ENCODE measurements at regions not wholly inside any gene's neighbourhood (a gene's known extent, or its start where the extent isn't known, plus 50 kb on each side); places are given as distances from the start of the nearest gene placed in this dataset.
"Not testable (repeated sequence)": the region's sequence is repeated elsewhere in the genome, so short reads cannot be mapped to it uniquely, and the experiment has no call there.

DNA sequence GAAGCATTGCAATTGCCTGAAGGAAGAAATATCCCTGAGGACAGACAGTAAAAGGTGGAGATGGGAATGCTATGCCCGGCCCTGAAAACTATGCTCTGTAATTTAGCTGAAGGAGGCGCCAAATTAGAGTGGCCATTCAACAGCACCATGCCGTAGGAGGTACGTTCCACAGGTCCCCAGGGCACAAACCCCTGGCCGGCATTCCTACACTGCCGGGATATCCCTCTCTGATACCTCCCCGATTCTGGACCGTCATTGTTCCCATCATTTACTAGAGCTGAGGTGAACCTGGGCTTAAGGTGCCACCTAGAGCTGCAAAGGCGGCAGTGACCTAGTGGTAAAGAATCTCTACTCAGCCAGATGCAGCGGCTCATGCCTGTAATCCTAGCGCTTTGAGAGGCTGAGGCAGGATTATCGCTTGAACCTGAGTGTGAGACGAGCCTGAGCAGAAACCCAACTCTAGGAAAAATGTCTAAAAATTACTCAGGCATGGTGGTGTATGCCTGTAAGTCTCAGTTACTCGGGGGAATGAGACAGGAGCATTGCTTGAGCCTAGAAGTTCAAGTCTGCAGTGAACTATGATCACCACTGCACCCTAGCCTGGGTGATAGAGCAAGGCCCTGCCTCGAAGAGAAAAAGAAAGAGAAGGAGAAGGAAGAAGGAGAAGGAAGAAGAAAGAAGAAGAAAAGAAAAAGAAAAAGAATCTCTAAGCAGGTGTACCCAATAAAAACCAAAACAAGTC, 53.0 kb upstream of the TNKS2 start:
- no peak for DNase-seq (ENCODE audit: extremely low read depth, low read depth, low spot score)

DNA sequence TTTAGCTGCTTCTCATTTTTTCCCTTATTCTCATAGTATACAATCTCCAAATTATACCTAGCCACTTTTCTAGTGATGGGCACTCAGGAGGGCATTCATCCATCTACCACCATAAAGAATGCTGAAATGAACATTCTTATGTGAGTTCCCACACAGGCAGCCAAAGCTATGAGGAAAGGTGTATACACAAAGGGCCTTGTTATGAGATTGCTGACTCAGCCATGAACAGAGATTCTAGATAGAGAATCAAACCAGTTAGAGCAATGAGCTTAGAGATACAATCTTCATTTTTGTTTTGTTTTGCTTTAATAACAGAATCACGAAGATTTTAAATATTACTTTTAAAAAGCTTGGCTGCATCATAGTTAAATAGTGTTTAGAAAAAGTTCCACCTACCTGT, 54.8 kb upstream of the TNKS2 start:
- DNase-seq (ENCODE audit: extremely low read depth, low read depth, low spot score), result no peak

DNA sequence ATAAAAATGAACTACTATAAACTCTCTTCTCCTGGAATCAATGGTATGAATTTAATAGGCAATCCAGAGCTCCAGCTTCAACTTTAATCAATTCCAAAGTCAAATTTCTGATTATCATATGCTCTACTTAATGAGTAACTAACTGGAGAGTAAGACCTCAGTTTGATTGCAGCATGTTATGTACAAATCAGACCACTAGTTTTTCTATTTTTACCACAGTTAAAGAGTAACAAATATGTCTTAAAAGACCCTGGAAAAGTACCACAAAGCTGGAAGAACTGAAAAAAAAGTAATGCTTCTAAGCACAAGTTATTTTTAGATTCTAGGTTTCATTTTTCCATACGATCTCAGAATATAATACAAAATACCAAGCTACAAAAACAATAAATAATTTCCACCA, 56.0 kb upstream of the TNKS2 start:
- no peak for DNase-seq (ENCODE audit: extremely low read depth, low read depth, low spot score)

DNA sequence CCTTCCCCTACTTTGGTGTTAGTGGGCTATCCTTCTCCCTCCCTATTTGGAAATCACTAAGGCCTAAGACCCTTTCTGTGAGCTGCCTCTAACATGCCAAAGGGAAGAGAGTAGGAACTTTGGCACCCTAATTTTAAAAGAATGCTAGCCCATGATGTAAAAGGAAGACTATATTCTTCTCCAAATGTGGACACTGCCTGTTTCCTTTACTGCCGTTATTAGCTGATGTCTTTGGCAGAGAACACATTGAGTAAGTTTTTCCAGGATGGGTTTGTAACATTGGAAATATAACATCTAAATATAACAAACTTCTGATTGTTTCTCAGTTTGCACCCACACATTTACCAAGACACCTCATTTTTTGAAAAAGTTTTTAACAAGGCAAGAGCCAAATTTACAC, 56.9 kb upstream of the TNKS2 start:
- no peak for DNase-seq (ENCODE audit: extremely low read depth, low read depth, low spot score)

DNA sequence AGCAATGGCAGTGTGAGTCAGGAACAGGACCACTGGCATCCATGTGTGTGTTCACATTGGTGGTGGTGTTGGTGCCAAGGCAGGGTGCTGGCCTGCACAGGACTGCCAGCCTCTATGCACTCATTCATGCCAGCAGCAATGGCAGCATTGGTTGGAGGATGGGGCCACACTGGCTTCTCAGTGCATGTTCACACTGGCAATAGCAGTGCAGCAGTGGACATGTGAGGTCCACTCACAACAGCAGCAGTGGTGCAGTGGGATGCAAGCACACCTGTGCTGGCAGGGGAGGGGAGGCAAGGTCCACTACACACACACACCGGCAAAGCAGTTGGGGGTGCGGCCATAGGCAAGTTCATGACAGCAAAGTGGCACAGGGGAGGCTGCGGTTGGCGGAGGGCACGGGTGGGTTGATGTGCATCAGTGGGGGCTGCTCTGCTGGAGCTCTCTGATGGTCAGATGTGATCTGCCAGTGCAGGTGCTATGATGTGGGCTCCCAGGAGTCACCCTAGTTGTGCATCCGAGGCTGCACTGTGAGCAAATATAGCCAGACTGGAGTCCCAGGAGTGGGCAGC, 57.8 kb upstream of the TNKS2 start:
- DNase-seq (ENCODE audit: extremely low read depth, low read depth, low spot score), result no peak

DNA sequence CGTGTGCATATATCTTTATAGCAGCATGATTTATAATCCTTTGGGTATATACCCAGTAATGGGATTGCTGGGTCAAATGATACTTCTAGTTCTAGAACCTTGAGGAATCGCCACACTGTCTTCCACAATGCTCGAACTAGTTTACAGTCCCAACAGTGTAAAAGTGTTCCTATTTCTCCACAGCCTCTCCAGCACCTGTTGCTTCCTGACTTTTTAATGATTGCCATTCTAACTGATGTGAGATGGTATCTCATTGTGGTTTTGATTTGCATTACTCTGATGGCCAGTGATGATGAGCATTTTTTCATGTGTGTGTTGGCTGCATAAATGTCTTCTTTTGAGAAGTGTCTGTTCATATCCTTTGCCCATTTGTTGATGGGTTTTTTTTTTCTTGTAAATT, 66.0 kb upstream of the TNKS2 start:
- not testable (repeated sequence) for DNase-seq (ENCODE audit: extremely low read depth, low read depth, low spot score)

DNA sequence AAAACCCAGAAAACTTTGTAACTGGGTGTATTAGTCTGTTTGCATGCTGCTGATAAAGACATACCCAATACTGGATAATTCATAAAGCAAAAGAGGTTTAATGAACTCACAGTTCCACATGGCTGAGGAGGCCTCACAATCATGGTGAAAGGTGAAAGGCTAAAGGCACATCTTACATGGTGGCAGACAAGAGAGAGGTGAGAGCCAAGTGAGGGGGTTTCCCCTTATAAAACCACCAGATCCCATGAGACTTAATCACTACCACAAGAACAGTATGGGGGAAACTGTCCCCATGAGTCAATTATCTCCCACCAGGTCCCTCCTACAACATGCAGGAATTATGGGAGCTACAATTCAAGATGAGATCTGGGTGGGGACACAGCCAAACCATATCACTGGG, 68.9 kb upstream of the TNKS2 start:
- not testable (repeated sequence) for DNase-seq (ENCODE audit: extremely low read depth, low read depth, low spot score)

DNA sequence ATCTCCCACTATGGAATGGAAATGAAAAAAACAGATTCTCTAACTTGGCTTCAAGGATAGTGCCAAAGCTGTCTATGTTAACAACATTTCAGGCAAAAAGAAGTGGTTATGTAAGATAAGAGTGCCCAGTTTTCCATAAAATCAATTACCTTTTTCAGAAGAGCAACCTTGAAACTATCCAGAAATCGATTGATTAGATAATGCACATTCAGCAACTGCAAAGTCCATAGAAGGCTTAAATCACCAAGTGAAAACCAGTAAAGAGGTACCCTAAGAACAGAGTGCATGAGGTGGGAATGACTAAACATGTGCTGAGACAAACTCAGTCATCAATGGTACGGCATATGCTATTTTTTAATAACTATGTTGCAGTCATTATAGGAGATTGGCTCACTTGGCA, 71.9 kb upstream of the TNKS2 start:
- no peak for DNase-seq (ENCODE audit: extremely low read depth, low read depth, low spot score)

DNA sequence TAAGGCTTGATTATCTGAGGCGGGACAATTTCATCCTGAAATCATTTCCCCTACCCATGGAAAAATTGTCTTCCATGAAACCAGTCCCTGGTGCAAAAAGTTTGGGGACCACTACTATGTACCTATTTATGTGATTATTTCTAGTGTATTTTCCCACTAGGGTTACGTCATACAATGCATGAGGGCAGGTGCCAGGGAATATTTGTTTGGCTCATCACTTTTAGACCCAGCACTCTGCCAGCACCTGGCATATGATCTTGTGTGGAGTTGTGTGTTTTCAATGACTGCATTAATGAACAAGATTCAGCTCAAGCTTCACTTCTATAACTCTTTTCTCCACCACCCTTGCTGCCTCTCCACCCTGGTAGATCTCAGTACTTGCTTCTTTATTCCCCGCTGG, 73.3 kb upstream of the TNKS2 start:
- DNase-seq (ENCODE audit: extremely low read depth, low read depth, low spot score), result no peak

DNA sequence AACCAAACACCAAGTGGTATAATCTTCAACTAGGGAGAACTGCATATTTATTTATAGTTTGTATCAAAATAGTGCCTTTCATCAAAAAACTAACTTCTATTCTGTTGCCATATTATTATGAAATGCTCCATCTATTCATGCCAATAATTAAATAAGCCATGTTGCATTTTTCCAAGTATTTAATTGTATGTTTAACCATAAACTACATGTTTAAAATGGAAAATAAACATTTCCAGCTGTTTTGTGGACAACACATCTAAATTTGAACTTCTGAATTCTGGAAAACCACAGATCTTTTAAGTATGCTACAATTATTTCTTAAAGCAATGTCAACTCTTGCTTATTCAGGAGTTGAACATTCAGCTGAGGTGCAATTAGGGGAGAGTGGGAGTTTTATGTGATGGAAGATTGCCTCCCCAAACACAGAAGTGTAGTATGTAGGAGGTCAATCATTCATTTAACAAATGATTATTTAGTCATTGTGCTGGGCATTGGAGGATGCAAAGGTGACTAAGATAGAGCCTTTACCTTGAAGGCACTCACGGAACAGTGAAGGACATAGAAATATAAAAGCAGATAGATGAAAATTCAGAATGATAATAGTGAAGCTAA, 80.7 kb upstream of the PPP1R3C start:
- DNase-seq (ENCODE audit: extremely low read depth, low read depth, low spot score), result no peak

DNA sequence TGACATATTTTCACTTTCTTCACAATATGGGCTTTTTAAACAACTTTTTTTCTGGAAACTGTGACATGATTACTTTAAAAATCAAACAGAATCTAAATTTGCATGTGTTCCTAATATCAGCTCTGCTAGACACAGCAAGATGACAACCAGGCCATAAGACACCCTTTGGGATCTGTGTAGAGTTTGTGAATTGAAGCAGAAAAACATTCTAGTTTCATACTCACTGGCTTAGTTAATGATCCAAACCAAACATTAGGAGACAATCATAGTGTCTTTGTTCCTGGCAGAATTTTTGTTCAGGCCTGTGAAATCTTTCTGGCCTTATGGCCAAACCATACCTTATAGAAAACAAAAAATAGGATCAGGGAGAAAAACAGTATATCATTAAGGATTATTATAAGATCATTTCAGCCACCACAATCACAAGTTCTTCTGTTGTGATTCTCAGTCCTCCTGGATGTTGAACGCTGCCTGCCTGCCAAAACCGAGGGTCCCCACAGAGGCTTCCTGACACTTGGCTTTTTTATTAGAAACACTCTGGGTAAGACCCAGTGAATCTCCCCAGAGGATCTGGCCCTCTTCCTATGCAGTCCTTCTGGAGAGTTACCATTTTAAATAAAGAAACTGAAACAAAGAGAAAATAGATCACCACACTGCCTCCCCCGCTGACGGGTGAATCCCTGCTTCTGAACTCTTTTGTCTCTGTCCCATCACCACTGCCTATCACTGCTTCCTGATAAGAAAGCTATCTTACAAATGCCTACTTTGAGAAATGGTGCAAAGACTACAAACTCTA, 79.2 kb upstream of the PPP1R3C start:
- DNase-seq (ENCODE audit: extremely low read depth, low read depth, low spot score), result no peak

DNA sequence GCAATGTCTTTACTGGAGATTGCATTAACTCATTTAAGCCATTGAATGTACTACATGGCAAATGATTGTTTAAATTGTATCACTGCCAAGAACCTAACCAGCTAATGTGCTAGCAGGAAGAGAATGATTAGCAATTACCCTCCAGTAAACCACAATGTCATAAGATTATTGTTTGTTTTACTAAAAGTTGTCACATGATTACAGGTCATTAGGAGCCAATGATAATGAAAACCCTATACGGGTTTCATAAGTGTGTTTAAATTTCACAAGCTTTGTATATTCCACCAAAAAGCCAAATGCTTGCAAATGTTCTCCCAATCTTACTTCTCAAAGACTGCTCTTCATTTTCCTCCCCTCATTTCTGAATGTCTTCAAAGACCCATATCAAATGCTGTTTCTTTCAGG, 76.5 kb upstream of the PPP1R3C start:
- no peak for DNase-seq (ENCODE audit: extremely low read depth, low read depth, low spot score)

DNA sequence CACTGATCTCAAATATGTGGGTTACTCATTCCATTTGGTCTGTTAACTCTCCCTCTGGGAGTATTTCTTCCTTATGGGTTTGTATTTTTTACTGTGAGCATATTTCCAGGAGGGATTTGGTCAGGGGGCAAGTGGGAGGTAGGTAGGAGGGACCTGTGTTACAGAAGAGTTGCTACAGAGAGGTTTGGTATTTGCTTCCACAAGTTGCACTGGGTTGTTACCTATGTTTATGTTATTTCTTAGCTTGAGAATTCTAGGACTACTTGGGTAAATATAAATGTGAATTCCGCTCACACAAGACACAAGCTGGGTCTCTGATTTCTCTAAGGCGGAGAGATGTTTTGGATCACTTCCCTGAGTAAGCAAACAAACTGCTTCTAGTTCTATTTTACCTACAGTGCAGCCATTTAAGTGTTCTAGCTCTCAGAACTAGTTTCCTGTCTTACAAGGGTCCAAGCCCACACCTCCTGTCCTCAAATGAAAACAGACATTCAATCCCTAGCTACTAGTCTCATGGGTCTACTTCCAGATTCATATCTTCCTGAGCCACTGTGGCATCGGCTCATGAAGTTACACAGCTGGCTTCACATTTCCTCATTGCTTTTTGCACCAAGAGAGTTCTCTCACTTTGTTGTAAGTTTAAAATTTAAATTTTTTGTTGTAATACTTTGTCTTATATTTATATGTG, 75.4 kb upstream of the PPP1R3C start:
- no peak for DNase-seq (ENCODE audit: extremely low read depth, low read depth, low spot score)

DNA sequence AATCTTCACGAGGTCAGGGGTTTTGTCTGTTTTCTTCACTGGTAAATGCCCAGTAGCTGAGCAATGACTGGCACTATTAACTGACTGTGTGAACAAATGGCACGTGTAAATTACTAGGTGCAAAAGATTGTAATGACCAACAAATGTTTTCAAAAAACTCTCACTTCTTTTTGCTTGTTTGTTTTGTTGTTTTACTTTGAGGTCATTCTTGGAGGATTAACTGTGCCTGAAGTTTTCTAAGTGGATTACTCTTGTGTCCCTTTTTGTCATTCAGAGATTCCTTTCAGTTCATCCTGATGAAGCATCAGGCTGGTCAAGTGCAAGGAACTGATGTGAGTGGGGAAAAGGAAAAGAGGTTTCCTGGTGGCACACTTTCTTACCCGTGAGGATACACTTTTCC, 74.4 kb upstream of the PPP1R3C start:
- DNase-seq (ENCODE audit: extremely low read depth, low read depth, low spot score), result no peak

DNA sequence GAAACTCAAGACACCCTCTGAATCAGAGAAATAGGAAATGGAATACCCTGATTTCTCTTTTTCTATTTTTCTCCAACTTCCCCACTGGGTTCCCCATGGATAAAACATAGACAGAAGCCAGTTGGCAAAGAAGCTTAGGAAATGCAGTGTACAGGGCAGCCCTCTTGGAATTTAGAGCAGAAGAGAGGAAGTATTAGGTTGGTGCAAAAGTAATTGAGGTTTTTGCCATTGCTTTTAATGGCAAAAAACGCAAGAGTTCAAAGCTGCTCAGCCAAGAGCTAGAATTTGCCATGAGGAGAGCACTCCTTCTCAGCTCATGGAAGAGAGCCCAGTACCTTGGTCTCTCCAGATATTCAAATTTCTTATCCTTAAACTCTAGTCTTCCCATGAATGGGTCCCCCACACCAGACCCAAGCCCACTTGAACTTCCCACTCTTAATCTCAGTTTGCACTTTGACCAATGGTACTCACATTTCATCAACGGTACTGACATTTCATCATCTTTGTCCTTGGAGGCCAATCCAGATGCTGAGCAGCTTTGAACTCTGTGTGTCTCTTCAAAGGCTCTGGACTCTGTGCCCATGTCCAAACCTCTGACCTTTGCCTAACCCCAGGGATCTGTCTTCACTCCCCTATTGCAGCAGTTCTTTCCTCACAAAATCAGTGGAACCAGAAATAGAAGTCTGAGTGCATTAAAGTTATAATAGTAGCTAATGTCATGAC, 73.2 kb upstream of the PPP1R3C start:
- DNase-seq (ENCODE audit: extremely low read depth, low read depth, low spot score), result no peak

DNA sequence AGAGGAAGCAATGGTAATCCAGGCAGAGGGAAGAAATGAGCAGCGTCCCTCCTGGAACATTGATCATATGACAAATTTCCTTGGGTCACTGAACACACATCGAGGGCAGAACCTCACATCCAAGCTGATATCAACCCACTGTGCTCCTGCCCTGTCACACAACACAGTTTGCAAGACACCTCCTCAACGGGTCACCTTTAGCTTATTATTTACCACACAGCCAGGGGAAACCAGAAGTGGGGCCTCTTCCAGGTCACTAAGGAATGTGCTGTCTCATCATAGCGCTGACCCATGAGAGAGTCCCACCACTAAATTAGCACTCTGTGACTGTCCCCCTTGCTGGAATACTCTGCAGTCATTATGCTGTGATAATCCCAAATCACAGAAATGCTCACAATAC, 69.7 kb upstream of the PPP1R3C start:
- no peak for DNase-seq (ENCODE audit: extremely low read depth, low read depth, low spot score)

DNA sequence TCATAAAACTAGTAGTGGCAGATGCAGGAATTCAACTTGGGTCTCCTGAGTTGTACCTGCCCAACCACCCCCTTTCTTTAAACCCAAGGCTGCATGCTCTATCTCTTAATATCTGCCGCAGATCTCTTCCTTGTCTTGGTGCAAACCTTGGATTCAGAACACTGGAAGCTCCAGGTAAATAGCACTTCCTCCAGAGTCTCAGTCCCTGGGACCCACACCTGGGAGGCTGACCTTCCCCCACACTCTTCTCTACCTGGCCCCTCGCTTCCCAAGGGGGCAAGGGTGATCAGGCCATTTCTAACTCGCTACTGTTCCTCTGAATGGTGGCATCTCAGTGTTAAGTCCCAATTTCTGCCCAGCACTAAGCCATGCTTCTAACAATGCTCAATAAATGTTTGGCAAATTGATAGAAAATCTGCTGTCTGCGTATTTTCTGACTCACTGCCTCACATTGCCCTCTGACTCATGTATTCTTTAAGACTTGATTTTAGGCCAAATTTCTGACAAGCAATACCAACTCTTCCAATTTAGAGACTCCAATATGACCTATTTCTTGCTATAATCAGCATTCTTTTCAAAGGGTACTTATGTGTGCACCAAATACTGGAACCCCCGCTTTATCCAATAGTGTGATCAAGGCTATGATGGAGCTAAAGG, 68.0 kb upstream of the PPP1R3C start:
- DNase-seq (ENCODE audit: extremely low read depth, low read depth, low spot score), result no peak

DNA sequence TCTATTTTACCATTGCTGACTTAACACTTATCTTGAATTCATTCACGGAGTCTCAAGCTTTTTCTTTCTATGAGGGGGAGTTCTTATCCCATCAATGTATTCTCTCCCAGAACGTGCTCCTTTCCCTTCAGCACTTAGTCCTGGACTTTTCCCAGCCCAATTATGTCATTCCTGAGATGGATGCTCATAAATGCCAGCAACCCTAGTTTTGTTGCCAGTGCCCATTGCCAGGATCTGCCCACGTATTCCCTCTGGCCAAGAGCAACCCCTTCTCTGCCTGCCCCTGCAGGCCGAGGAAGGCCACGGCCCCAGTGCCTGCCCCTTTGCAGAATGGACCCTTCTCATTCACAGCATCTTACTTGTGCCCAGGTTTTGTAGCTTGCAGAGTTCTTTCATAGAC, 67.4 kb upstream of the PPP1R3C start:
- DNase-seq (ENCODE audit: extremely low read depth, low read depth, low spot score), result no peak

DNA sequence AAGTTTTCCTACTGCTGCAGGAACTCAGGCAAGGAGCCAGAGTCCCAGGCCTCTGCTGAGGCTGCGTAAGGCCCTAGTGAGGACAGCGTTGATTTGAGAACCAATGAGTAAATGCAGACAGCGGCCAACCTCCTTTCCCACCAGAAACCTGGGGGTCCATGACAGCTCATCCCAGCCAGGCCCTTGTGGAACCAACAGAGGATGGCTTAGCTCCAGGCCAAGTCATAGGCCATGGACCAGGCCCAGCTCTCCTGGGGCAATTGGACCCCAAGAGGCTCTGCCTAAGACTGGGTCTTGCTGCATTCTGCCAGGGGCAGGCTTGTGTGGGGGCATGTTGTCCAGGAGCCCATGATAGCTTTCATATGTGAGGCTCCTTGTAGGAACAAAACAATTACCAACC, 65.4 kb upstream of the PPP1R3C start:
- DNase-seq (ENCODE audit: extremely low read depth, low read depth, low spot score), result no peak
